ENCODE measurements at regions not wholly inside any gene's neighbourhood (a gene's known extent, or its start where the extent isn't known, plus 50 kb on each side); places are given as distances from the start of the nearest gene placed in this dataset.

GRCh38 chr18:29028560-29028959 lies 851.6 kb upstream of the CDH2 start:
- Mint-ChIP-seq H3K27me3 (no peaks in the 10 kb centered on the region), H3K4me3 (no peak overlapping the region), H3K36me3 (no peaks in the 10 kb centered on the region), H3K27ac (no peak overlapping the region), H3K9me3 (peaks cover 0 to 15% (median 3%) of the 10 kb centered on the region in 7 donors), H3K4me1 (no peaks in the 10 kb centered on the region)
- H3K4me1 ChIP-seq (ENCODE audit: control insufficient read depth, insufficient read depth, low read length, poor library complexity, severe bottlenecking): no peaks in the 10 kb centered on the region
- peaks cover 4 to 12% of the 10 kb centered on the region in 2 experiments for H3K9me3 ChIP-seq (ENCODE audit: control insufficient read depth in 2 of 2, low read length in 2 of 2)
- no peak overlapping the region for H3K27ac ChIP-seq (ENCODE audit: insufficient read depth, low read length, poor library complexity, severe bottlenecking)
- no peak for DNase-seq
- ATAC-seq (ENCODE audit: low read depth in 2 of 2): no peak
- no peaks in the 10 kb centered on the region for H3K36me3 ChIP-seq (ENCODE audit: control insufficient read depth, insufficient read depth, low read length)
- H3K4me3 ChIP-seq (ENCODE audit: low read depth, low read length): no peak overlapping the region
- no peaks in the 10 kb centered on the region for H3K27me3 ChIP-seq (ENCODE audit: control insufficient read depth, insufficient read depth, low read length)

GRCh38 chr18:29018976-29019375 lies 842.0 kb upstream of the CDH2 start:
- Mint-ChIP-seq H3K4me3 (no peak overlapping the region), H3K36me3 (no peaks in the 10 kb centered on the region), H3K4me1 (peaks cover 0 to 5% (median 0%) of the 10 kb centered on the region in 4 donors), H3K27ac (no peak overlapping the region), H3K9me3 (peaks cover 0 to 20% (median 3%) of the 10 kb centered on the region in 7 donors), H3K27me3 (no peaks in the 10 kb centered on the region)
- no peak for ATAC-seq (ENCODE audit: low read depth in 2 of 2)
- no peak for DNase-seq
- Histone ChIP-seq H3K36me3 (ENCODE audit: control insufficient read depth, insufficient read depth, low read length) (no peaks in the 10 kb centered on the region), H3K4me3 (ENCODE audit: low read depth, low read length) (no peak overlapping the region), H3K4me1 (ENCODE audit: control insufficient read depth, insufficient read depth, low read length, poor library complexity, severe bottlenecking) (no peaks in the 10 kb centered on the region), H3K27me3 (ENCODE audit: control insufficient read depth, insufficient read depth, low read length) (no peaks in the 10 kb centered on the region), H3K9me3 (ENCODE audit: control insufficient read depth in 2 of 2, low read length in 2 of 2) (peaks cover 0 to 6% of the 10 kb centered on the region in 2 experiments), H3K27ac (ENCODE audit: insufficient read depth, low read length, poor library complexity, severe bottlenecking) (no peak overlapping the region)

- ATAC-seq (ENCODE audit: low read depth in 2 of 2) (no peak), DNase-seq (no peak)
- no peaks in the 10 kb centered on the region for H3K27me3 ChIP-seq (ENCODE audit: control insufficient read depth, insufficient read depth, low read length)
- H3K36me3 ChIP-seq (ENCODE audit: control insufficient read depth, insufficient read depth, low read length): no peaks in the 10 kb centered on the region
- no peaks in the 10 kb centered on the region for H3K36me3 Mint-ChIP-seq
- H3K4me1 Mint-ChIP-seq: no peaks in the 10 kb centered on the region
- peaks cover 0 to 15% (median 6%) of the 10 kb centered on the region in 7 donors for H3K9me3 Mint-ChIP-seq
- H3K9me3 ChIP-seq (ENCODE audit: control insufficient read depth in 2 of 2, low read length in 2 of 2): peaks cover 4 to 8% of the 10 kb centered on the region in 2 experiments
- no peak overlapping the region for H3K27ac Mint-ChIP-seq
- no peak overlapping the region for H3K4me3 Mint-ChIP-seq
- H3K4me3 ChIP-seq (ENCODE audit: low read depth, low read length): no peak overlapping the region
- no peak overlapping the region for H3K27ac ChIP-seq (ENCODE audit: insufficient read depth, low read length, poor library complexity, severe bottlenecking)
- no peaks in the 10 kb centered on the region for H3K27me3 Mint-ChIP-seq
- H3K4me1 ChIP-seq (ENCODE audit: control insufficient read depth, insufficient read depth, low read length, poor library complexity, severe bottlenecking): no peaks in the 10 kb centered on the region
Observed at GRCh38 chr18:29012883-29013465, 836.0 kb upstream of the CDH2 start.

- ATAC-seq (ENCODE audit: low read depth in 2 of 2): no peak
- Mint-ChIP-seq H3K4me1 (no peaks in the 10 kb centered on the region), H3K27ac (no peak overlapping the region), H3K4me3 (no peak overlapping the region), H3K36me3 (no peaks in the 10 kb centered on the region), H3K27me3 (no peaks in the 10 kb centered on the region), H3K9me3 (peaks cover 0 to 15% (median 9%) of the 10 kb centered on the region in 7 donors)
- H3K9me3 ChIP-seq (ENCODE audit: control insufficient read depth in 2 of 2, low read length in 2 of 2): peaks cover 4 to 10% of the 10 kb centered on the region in 2 experiments
- no peaks in the 10 kb centered on the region for H3K36me3 ChIP-seq (ENCODE audit: control insufficient read depth, insufficient read depth, low read length)
- no peak overlapping the region for H3K27ac ChIP-seq (ENCODE audit: insufficient read depth, low read length, poor library complexity, severe bottlenecking)
- no peak for DNase-seq
- no peaks in the 10 kb centered on the region for H3K27me3 ChIP-seq (ENCODE audit: control insufficient read depth, insufficient read depth, low read length)
- no peaks in the 10 kb centered on the region for H3K4me1 ChIP-seq (ENCODE audit: control insufficient read depth, insufficient read depth, low read length, poor library complexity, severe bottlenecking)
- no peak overlapping the region for H3K4me3 ChIP-seq (ENCODE audit: low read depth, low read length)
Observed at GRCh38 chr18:29012364-29012763, 835.4 kb upstream of the CDH2 start.

- Histone ChIP-seq H3K4me3 (ENCODE audit: low read depth, low read length) (no peak overlapping the region), H3K36me3 (ENCODE audit: control insufficient read depth, insufficient read depth, low read length) (no peaks in the 10 kb centered on the region), H3K27ac (ENCODE audit: insufficient read depth, low read length, poor library complexity, severe bottlenecking) (no peak overlapping the region), H3K27me3 (ENCODE audit: control insufficient read depth, insufficient read depth, low read length) (no peaks in the 10 kb centered on the region), H3K4me1 (ENCODE audit: control insufficient read depth, insufficient read depth, low read length, poor library complexity, severe bottlenecking) (no peaks in the 10 kb centered on the region), H3K9me3 (ENCODE audit: control insufficient read depth in 2 of 2, low read length in 2 of 2) (peaks cover 7 to 10% of the 10 kb centered on the region in 2 experiments)
- no peak for ATAC-seq (ENCODE audit: low read depth in 2 of 2)
- Mint-ChIP-seq H3K27me3 (no peaks in the 10 kb centered on the region), H3K27ac (no peak overlapping the region), H3K9me3 (peaks cover 4 to 23% (median 5%) of the 10 kb centered on the region in 7 donors), H3K4me1 (no peaks in the 10 kb centered on the region), H3K36me3 (no peaks in the 10 kb centered on the region), H3K4me3 (no peak overlapping the region)
- no peak for DNase-seq
Observed at GRCh38 chr18:29009250-29009803, 832.4 kb upstream of the CDH2 start.

- Histone ChIP-seq H3K27me3 (ENCODE audit: control insufficient read depth, insufficient read depth, low read length) (no peaks in the 10 kb centered on the region), H3K4me1 (ENCODE audit: control insufficient read depth, insufficient read depth, low read length, poor library complexity, severe bottlenecking) (no peaks in the 10 kb centered on the region), H3K36me3 (ENCODE audit: control insufficient read depth, insufficient read depth, low read length) (no peaks in the 10 kb centered on the region), H3K9me3 (ENCODE audit: control insufficient read depth in 2 of 2, low read length in 2 of 2) (peaks cover 7 to 10% of the 10 kb centered on the region in 2 experiments), H3K4me3 (ENCODE audit: low read depth, low read length) (no peak overlapping the region), H3K27ac (ENCODE audit: insufficient read depth, low read length, poor library complexity, severe bottlenecking) (no peak overlapping the region)
- H3K4me3 Mint-ChIP-seq: no peak overlapping the region
- no peak overlapping the region for H3K27ac Mint-ChIP-seq
- ATAC-seq (ENCODE audit: low read depth in 2 of 2): no peak
- H3K4me1 Mint-ChIP-seq: no peaks in the 10 kb centered on the region
- DNase-seq: no peak
- peaks cover under 1 to 24% (median 5%) of the 10 kb centered on the region in 7 donors for H3K9me3 Mint-ChIP-seq
- no peaks in the 10 kb centered on the region for H3K36me3 Mint-ChIP-seq
- H3K27me3 Mint-ChIP-seq: no peaks in the 10 kb centered on the region
Observed at GRCh38 chr18:29008809-29009208, 831.9 kb upstream of the CDH2 start.

GRCh38 chr18:29007986-29008654 lies 831.2 kb upstream of the CDH2 start:
- no peak for DNase-seq
- H3K9me3 Mint-ChIP-seq: peaks cover 2 to 27% (median 5%) of the 10 kb centered on the region in 7 donors
- peaks cover 7 to 12% of the 10 kb centered on the region in 2 experiments for H3K9me3 ChIP-seq (ENCODE audit: control insufficient read depth in 2 of 2, low read length in 2 of 2)
- no peaks in the 10 kb centered on the region for H3K4me1 ChIP-seq (ENCODE audit: control insufficient read depth, insufficient read depth, low read length, poor library complexity, severe bottlenecking)
- no peaks in the 10 kb centered on the region for H3K36me3 Mint-ChIP-seq
- H3K27me3 Mint-ChIP-seq: no peaks in the 10 kb centered on the region
- H3K36me3 ChIP-seq (ENCODE audit: control insufficient read depth, insufficient read depth, low read length): no peaks in the 10 kb centered on the region
- H3K27ac Mint-ChIP-seq: no peak overlapping the region
- H3K4me1 Mint-ChIP-seq: no peaks in the 10 kb centered on the region
- H3K27ac ChIP-seq (ENCODE audit: insufficient read depth, low read length, poor library complexity, severe bottlenecking): no peak overlapping the region
- H3K4me3 Mint-ChIP-seq: no peak overlapping the region
- H3K4me3 ChIP-seq (ENCODE audit: low read depth, low read length): no peak overlapping the region
- no peaks in the 10 kb centered on the region for H3K27me3 ChIP-seq (ENCODE audit: control insufficient read depth, insufficient read depth, low read length)
- no peak for ATAC-seq (ENCODE audit: low read depth in 2 of 2)

Measured in CD4-positive, CD25-positive, alpha-beta regulatory T cell (primary cell).